NT2/D1 (cell line): ENCODE measurements at regions not wholly inside any gene's neighbourhood (a gene's known extent, or its start where the extent isn't known, plus 50 kb on each side); places are given as distances from the start of the nearest gene placed in this dataset.
"Not testable (repeated sequence)": the region's sequence is repeated elsewhere in the genome, so short reads cannot be mapped to it uniquely, and the experiment has no call there.

Source experiments
- SUZ12 ChIP-seq: IDR thresholded peaks from 2 replicates; pipeline ENCODE4 v1.6.1; 2011; ENCODE audit not compliant: insufficient read length, insufficient read depth; ENCODE audit errors: extremely low read depth
- YY1 ChIP-seq: IDR thresholded peaks from 2 replicates; pipeline ENCODE4 v1.6.1; 2011; ENCODE audit not compliant: insufficient read length, insufficient read depth
- ZNF274 ChIP-seq: IDR thresholded peaks from 2 replicates; pipeline ENCODE4 v1.6.1; 2011; ENCODE audit warnings: mild to moderate bottlenecking, low read depth, low read length

DNA sequence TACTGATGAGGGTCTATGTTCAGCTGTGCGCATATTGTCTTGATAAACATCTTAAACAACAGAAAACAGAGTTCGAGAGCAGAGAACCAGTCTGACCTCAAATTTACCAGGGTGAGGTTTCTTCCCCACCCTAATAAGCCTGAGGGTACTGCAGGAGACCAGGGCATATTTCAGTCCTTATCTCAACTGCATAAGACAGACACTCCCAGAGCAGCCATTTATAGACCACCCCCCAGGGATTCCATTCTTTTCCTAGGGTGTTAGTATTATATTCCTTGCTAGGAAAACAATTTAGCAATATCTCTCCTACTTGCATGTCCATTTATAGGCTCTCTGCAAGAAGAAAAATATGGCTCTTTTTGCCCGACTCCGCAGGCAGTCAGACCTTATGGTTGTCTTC, 89.5 kb upstream of the POMZP3 start:
- not testable (repeated sequence) for TF ChIP-seq SUZ12, ZNF274, YY1
